Transverse colon (tissue), 4 donors: ENCODE measurements at regions not wholly inside any gene's neighbourhood (a gene's known extent, or its start where the extent isn't known, plus 50 kb on each side); places are given as distances from the start of the nearest gene placed in this dataset.

Source experiments
- CTCF ChIP-seq, 5 experiments: fragments of 200-600 bp in 3 of 5; fragments of 450-650 bp in 2 of 5; sonication (generic) in 3 of 5; IDR thresholded peaks; 1 replicate in 2 of 5; 2 replicates in 3 of 5; pipeline ENCODE4 v1.5.1; 2016 to 2017; ENCODE audit warnings: antibody characterized with exemption in 5 of 5, inconsistent platforms in 3 of 5, mild to moderate bottlenecking in 2 of 5, moderate library complexity in 1 of 5
- EP300 ChIP-seq: sonication (generic); formaldehyde crosslinking; IDR thresholded peaks from one replicate; pipeline ENCODE4 v1.6.1; 2017; ENCODE audit warnings: antibody characterized with exemption, low read depth
- POLR2A ChIP-seq: fragments of 450-650 bp; IDR thresholded peaks from one replicate; pipeline ENCODE4 v1.6.1; 2016; ENCODE audit warnings: antibody characterized with exemption, mild to moderate bottlenecking, moderate library complexity
- POLR2AphosphoS5 ChIP-seq, 3 donors: sonication (generic); formaldehyde crosslinking; IDR thresholded peaks; one replicate each; pipeline ENCODE4 v1.6.1; 2016; ENCODE audit warnings: antibody characterized with exemption in 3 of 3

- no peak for TF ChIP-seq POLR2AphosphoS5 (IDR thresholded peaks at IDR 0.05)
- no peak for TF ChIP-seq CTCF (IDR thresholded peaks at IDR 0.05)
- TF ChIP-seq EP300: no peak
- no peak for TF ChIP-seq POLR2A
Observed at GRCh38 chr6:92479831-92480230, 939.5 kb downstream of the EPHA7 start.
